ENCODE measurements at regions not wholly inside any gene's neighbourhood (a gene's known extent, or its start where the extent isn't known, plus 50 kb on each side); places are given as distances from the start of the nearest gene placed in this dataset.
A peak's percentile ranks its signal among the peaks of the same experiment; 100 is the strongest.

GRCh38 chr14:100441271-100441947 lies 118.3 kb downstream of the SLC25A47 start:
- Histone ChIP-seq H3K9me3 (no peaks in the 10 kb centered on the region), H3K4me3 (no peak overlapping the region), H3K27ac (peak overlapping the region; percentile 71), H3K36me3 (no peaks in the 10 kb centered on the region), H3K4me1 (peaks cover 47% of the 10 kb centered on the region), H3K27me3 (ENCODE audit: low read depth) (no peaks in the 10 kb centered on the region)
- no peak for TF ChIP-seq CTCF (IDR thresholded peaks at IDR 0.05)
- intact Hi-C loops (cut with DNase I), result no loop called here
- ATAC-seq (no peak), DNase-seq (no peak)

GRCh38 chr14:100442036-100442435 lies 118.9 kb downstream of the SLC25A47 start:
- intact Hi-C loops (cut with DNase I), result no loop called here
- Histone ChIP-seq H3K4me3 (no peak overlapping the region), H3K27me3 (ENCODE audit: low read depth) (no peaks in the 10 kb centered on the region), H3K36me3 (no peaks in the 10 kb centered on the region), H3K9me3 (no peaks in the 10 kb centered on the region), H3K4me1 (peaks cover 41% of the 10 kb centered on the region), H3K27ac (no peak overlapping the region)
- ATAC-seq (no peak), DNase-seq (no peak)
- TF ChIP-seq CTCF (IDR thresholded peaks at IDR 0.05), result no peak

- Histone ChIP-seq H3K4me3 (no peak overlapping the region), H3K4me1 (peaks cover 39% of the 10 kb centered on the region), H3K9me3 (no peaks in the 10 kb centered on the region), H3K27ac (no peak overlapping the region), H3K36me3 (no peaks in the 10 kb centered on the region), H3K27me3 (ENCODE audit: low read depth) (no peaks in the 10 kb centered on the region)
- no peak for ATAC-seq
- no peak for TF ChIP-seq CTCF (IDR thresholded peaks at IDR 0.05)
- no peak for DNase-seq
- intact Hi-C loops (cut with DNase I), result no loop called here
Observed at GRCh38 chr14:100442498-100443490, 119.7 kb downstream of the SLC25A47 start.

GRCh38 chr14:100443603-100444002 lies 120.5 kb downstream of the SLC25A47 start:
- no peak overlapping the region for H3K4me3 ChIP-seq
- no peaks in the 10 kb centered on the region for H3K36me3 ChIP-seq
- intact Hi-C loops (cut with DNase I), result no loop called here

More at GRCh38 chr14:100443603-100444002, 120.5 kb downstream of the SLC25A47 start:
- no peaks in the 10 kb centered on the region for H3K27me3 ChIP-seq (ENCODE audit: low read depth)
- peaks cover 37% of the 10 kb centered on the region for H3K4me1 ChIP-seq
- no peak overlapping the region for H3K27ac ChIP-seq
- ATAC-seq (no peak), DNase-seq (no peak)
- TF ChIP-seq CTCF (IDR thresholded peaks at IDR 0.05), result no peak
- H3K9me3 ChIP-seq, result no peaks in the 10 kb centered on the region

Data from lower lobe of right lung (tissue), 2 donors.